ENCODE measurements at regions not wholly inside any gene's neighbourhood (a gene's known extent, or its start where the extent isn't known, plus 50 kb on each side); places are given as distances from the start of the nearest gene placed in this dataset.

- no peak for DNase-seq (ENCODE audit: extremely low read depth in 1 of 2, low read depth in 1 of 2)
Observed at GRCh38 chr3:30162579-30162978, 443.8 kb upstream of the TGFBR2 start.

DNA sequence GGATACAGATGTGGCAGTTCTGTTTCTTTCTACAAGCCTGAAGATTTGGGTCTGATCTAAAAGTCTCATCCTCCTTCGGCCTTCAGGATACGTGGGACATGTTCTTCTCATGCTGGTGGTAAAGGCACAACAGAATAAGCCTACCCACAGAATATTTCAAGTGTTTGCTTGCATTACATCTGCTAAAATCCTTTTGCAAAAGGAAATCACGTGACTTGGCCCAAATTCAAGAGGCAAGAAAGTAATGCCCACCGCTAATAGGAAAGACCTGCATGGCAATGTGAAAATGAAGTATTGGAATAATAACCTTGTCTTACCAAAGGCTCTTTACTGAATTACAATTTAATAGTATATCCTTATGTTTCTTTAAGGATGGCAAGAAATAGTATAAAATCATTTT lies 439.9 kb upstream of the TGFBR2 start:
- DNase-seq (ENCODE audit: extremely low read depth in 1 of 2, low read depth in 1 of 2) = no peak

DNA sequence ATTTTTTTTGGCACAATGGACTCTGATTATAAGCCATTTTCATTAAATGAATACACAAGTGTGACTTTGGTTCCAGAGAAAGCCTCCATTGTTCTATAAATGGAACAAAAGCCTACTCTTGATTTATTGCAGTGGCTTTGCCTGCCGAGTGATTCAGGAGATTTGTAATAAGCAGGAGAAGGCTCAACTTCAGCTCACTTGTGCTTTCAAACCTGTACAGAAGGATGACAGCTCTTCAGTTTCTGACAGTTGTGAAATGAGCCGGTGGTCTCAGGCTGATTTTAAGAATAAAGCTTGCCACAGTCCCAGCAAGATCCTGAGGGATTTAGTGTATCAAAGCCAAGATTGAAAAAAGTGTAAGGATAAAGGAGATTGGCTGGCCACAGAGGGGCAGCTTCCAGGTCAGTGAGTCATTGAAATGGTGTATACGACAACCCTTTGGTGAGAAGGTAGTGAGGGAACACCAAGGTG lies 438.8 kb upstream of the TGFBR2 start:
- DNase-seq (ENCODE audit: extremely low read depth in 1 of 2, low read depth in 1 of 2) = no peak

DNA sequence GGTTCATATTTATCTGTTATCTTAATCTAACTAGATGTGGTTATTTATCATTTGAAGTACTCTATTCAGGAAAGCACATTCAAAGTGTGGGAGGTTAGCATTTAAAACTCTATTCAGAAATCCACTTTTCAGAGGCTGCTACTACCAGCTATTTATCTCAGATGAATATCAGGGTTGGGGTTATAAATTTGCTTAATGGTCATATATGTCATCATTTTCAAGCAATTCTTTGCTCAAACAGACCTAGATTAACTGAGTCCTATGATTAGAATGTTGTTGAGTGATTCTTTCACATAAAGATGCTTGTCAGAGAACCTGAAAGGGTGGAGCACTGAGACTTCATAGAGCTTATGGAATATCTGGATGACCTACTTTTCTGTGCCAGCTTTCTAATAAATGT lies 436.9 kb upstream of the TGFBR2 start:
- DNase-seq (ENCODE audit: extremely low read depth in 1 of 2, low read depth in 1 of 2) = no peak

DNA sequence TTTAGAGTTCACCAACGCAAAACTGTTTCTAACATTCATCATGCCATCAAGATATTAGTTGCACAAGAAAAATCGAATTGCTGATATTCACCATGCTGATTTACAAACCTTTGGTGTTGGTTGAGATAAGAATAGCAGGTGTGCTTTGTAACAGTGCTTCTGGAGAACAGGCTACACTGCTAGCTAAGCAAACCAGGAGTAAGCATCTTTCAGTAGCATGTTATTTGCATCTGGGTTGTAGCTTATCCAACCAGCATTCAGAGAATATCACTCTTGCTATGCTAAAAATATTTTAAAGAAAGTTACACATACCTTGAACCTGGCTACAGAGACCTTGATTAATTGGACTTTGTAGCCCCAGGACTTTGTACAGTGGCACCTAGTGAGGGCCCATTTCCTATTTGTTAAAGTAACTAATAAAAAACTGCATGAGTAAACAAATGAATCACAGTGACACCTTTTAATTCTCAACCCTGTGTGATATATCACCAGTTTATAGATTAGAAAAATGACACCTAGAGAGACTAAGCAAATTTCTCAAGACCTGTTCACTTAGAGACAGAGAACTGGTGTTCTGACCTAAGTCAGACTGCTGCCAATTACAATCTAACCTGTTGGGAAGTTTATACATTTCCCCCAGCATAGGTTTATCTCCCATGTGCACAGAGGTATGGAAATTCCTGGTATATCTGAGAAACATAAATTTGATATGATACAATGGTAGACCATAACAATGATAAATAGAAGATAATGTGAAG lies 435.5 kb upstream of the TGFBR2 start:
- no peak for DNase-seq (ENCODE audit: extremely low read depth in 1 of 2, low read depth in 1 of 2)

GRCh38 chr3:30174357-30174756 lies 432.0 kb upstream of the TGFBR2 start:
- DNase-seq (ENCODE audit: extremely low read depth in 1 of 2, low read depth in 1 of 2) = no peak

DNA sequence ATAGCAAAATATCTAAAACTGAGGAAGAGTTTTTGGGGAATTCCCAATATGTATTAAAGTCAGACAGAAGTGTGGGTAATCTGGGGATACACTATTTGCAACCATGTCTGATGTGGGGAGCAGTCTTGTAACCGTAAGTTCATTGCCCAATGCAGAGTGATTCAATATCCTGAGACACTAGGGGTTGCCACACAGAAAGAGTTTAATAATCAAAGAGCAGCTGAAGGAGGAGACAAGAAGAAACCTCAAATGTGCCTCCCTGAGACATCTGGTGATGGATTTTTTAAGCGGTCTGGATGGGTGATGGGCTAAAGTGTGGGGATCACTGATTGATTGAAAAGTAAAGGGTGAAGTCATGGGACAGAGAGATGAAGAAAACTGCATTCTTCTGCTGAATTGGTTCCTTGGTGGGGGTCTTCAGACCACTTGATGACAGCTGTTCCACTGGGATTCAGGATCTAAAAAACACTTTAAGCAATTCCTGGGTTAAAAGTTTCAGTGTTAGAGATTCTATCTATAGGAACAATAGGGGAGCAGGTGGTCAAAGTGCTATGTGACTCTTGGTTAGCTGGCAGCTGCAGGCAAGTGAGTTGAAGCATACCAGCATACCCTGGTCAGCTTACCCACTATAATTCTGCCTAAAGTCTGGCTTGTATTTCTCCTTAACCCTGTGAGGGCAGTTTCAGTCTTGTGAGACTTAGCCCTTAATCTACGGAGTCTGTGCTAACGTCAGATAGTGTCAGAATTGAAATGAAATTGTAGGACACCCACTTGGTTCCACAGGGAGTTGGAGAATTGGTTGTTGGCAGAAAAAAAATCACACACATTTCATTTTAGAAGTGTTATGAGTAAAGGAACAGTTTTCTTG lies 425.9 kb upstream of the TGFBR2 start:
- DNase-seq (ENCODE audit: extremely low read depth in 1 of 2, low read depth in 1 of 2) = no peak

DNA sequence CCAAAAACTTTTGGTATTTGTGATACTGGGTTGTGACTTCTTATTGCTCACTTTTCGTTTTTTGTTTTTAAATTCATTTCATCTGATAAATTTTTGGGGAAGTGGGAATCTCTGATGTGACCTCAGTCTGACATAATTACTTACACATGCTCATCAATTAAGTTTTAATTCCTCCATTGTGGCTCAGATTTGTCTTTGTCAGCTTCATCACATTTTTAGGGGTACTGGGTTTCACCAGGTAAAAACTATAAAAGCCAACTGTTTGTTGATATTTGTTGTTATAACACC lies 425.3 kb upstream of the TGFBR2 start:
- DNase-seq (ENCODE audit: extremely low read depth in 1 of 2, low read depth in 1 of 2) = no peak

DNA sequence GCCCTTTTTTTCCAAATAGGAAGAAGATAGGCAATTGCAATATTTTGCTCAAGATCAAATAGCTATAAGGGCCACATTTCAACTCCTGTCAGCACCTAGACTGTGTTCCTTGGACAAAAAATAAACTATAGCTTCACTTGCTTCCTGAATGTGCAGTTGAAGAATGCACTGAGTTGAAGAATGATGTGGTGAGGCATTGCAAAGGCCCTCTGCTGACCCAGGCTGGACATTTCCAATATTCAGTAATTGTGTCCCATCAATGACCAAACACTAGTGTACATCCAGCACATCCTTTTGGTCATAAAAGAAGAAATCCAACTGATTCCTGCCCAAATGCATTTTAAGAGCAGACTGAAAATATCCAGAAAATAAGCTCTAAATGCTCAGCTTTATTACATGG lies 424.8 kb upstream of the TGFBR2 start:
- DNase-seq (ENCODE audit: extremely low read depth in 1 of 2, low read depth in 1 of 2) = no peak

GRCh38 chr3:30183421-30183820 lies 423.0 kb upstream of the TGFBR2 start:
- no peak for DNase-seq (ENCODE audit: extremely low read depth in 1 of 2, low read depth in 1 of 2)

DNA sequence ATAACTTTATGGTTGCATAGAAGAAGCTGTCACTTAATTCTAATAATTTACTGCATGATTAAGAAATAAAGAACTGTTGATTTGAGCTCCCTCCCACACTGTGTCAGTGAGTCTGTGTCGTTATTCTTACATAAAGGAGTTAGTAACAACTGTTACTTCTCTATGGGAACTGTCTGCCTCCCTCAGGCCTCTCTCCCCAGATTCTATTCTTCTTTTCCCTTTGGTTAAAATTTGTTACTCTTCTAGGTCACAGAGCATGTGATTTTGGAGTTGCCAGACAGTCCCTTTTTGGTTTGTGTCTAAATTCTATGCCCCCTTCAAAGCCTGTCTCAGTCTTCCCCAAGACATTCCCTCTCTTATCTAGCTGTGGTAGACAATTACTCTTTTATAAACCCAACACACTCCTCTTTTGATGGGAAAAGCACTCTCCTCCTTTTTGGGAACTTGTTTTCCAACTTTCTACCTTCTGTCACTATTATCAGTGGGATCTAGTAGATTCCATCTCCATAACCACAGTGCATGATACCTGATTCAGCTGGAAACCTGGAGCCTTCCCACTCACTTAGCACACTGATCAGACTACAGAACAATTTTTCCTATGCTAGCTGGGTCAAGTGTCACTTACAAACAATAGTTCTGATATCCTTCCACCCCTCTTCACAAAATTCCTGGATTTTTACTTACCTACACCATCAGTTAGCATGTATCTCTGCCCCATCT lies 422.1 kb upstream of the TGFBR2 start:
- DNase-seq (ENCODE audit: extremely low read depth in 1 of 2, low read depth in 1 of 2) = no peak

DNA sequence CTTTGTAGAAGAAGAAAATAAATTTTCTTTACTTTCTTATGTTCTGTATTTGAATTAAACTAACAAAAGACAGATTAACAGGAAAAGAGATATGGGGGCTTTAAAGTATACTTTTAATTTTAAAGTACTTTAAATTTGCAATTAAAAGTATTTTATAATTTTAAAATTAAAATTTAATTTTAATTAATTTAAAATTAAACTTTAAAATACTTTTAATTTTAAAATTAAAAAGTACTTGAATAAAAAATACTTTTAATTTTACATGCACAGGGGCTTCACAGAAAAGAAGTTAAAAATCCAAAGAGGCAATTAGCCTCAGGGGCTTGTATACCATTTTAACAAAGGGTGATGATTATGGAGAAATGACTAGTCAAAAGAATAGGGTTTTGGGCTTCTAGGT lies 420.5 kb upstream of the TGFBR2 start:
- DNase-seq (ENCODE audit: extremely low read depth in 1 of 2, low read depth in 1 of 2) = no peak

- no peak for DNase-seq (ENCODE audit: extremely low read depth in 1 of 2, low read depth in 1 of 2)
Observed at GRCh38 chr3:30186741-30187219, 419.6 kb upstream of the TGFBR2 start.

- DNase-seq (ENCODE audit: extremely low read depth in 1 of 2, low read depth in 1 of 2) = no peak
Observed at GRCh38 chr3:30187366-30187765, 419.0 kb upstream of the TGFBR2 start.

DNA sequence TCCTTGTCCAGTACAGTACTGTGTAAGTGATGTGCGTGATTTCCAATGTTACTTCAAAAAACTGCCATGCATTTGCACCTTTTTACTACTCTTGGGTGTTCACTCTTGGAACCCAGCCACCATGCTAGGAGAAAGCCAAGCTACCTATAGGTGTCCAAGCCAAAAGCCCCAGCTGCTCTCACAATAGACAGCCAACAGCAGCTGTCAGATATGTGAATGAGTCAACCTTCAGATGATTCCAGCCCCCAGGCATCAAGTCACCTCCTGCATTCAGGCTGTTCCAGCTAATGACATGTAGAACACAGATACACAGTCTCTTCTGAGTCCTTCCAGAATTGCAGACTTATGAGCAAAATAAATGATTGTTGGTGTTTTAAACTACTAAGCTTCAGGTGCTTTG lies 417.7 kb upstream of the TGFBR2 start:
- no peak for DNase-seq (ENCODE audit: extremely low read depth in 1 of 2, low read depth in 1 of 2)

- DNase-seq (ENCODE audit: extremely low read depth in 1 of 2, low read depth in 1 of 2) = no peak
Observed at GRCh38 chr3:30189900-30190299, 416.5 kb upstream of the TGFBR2 start.

GRCh38 chr3:30193625-30194044 lies 412.8 kb upstream of the TGFBR2 start:
- no peak for DNase-seq (ENCODE audit: extremely low read depth in 1 of 2, low read depth in 1 of 2)

- DNase-seq (ENCODE audit: extremely low read depth in 1 of 2, low read depth in 1 of 2) = no peak
Observed at GRCh38 chr3:30195352-30195751, 411.0 kb upstream of the TGFBR2 start.

- no peak for DNase-seq (ENCODE audit: extremely low read depth in 1 of 2, low read depth in 1 of 2)
Observed at GRCh38 chr3:30198162-30198561, 408.2 kb upstream of the TGFBR2 start.

GRCh38 chr3:30199096-30199759 lies 407.2 kb upstream of the TGFBR2 start:
- DNase-seq (ENCODE audit: extremely low read depth in 1 of 2, low read depth in 1 of 2) = peak in 1 of 2 donors; percentile 42

DNA sequence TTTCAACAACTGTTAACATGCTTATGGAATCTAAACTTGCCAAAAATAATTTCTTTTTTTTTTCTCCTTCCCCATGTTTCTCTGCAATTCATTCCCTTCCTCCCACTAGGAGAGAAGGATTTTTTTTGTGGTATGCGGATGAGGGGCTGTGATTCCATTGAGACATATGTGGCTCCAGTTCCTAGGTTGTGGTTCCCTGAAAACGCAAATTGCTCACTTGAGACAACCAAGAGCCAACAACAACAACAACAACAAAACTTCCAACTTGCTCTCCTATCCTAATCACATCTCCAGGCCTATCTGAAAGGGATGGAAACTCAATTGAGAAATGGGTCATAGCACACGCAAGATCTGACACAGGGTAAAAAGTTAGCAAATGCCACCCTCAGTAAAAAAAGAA lies 406.5 kb upstream of the TGFBR2 start:
- no peak for DNase-seq (ENCODE audit: extremely low read depth in 1 of 2, low read depth in 1 of 2)

Data from stimulated activated CD8-positive, alpha-beta memory T cell treated with anti-CD3 and anti-CD28 coated beads, Interleukin-7, amount 100 ng/mL, for 48 hours (primary cell).